GM12864 (cell line): ENCODE measurements at regions not wholly inside any gene's neighbourhood (a gene's known extent, or its start where the extent isn't known, plus 50 kb on each side); places are given as distances from the start of the nearest gene placed in this dataset.

Source experiments
- DNase-seq: peaks from one replicate; pipeline ENCODE4 v3.0.0-alpha.2; 2011; ENCODE audit warnings: low read depth
- H3K4me3 ChIP-seq: 2 replicates; pipeline ENCODE4 v1.5.1; 2011; ENCODE audit warnings: mild to moderate bottlenecking, low read depth, low read length, control low read depth
- TF ChIP-seq, protein P1 (sequence below): IDR thresholded peaks from 2 replicates; pipeline ENCODE4 v1.5.1; 2011; ENCODE audit warnings: low read depth, mild to moderate bottlenecking, moderate library complexity, low read length, control low read depth, inconsistent platforms; ENCODE audit errors: missing control alignments

DNA sequence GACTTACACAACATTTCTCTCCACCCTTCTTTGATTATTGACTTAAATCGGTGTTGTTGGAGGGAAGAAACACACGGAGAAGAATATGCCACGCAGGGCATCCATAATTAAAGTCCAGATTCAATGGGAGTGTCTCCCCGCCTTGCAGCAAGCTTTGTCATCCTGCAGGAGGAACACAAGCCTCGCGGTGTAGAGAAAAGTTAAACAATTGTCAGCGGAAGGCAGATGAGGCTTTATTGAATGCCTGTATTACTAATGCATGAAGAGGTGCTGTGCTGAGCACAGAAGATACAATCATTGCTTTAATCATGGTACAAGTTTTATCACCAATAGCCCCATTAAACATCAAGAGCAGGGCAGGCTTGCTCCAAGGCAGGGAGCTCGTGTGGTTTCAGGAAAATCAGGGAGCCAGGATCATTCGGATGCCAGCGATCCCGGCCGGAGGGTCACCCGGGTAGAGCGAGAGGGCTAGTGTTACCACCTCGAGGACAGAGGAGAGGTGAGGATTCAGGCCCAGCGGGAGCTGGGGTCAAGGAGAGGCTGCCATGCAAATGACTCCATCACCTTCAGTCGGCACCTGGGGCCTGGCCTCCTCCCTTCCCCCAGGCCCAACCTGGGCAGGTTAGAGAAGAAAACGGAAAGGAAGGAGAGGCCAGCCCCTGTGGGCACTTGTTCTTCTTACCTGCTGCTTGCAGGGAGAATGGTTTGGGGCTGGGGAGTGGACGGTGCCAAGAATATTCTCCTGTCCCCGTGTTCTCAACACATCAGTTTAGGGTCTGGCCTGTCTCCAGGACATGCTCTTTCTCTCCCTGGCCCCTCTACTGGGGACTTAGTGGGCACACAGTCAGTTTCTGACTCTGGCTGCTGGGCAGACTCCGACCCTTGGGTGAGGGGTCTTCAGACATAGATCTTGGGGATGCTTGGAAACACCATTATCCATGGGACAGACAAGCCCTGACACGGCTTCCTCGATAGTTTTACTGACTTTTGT, 289.5 kb downstream of the IRX2 start:
- TF ChIP-seq, protein P1, sequence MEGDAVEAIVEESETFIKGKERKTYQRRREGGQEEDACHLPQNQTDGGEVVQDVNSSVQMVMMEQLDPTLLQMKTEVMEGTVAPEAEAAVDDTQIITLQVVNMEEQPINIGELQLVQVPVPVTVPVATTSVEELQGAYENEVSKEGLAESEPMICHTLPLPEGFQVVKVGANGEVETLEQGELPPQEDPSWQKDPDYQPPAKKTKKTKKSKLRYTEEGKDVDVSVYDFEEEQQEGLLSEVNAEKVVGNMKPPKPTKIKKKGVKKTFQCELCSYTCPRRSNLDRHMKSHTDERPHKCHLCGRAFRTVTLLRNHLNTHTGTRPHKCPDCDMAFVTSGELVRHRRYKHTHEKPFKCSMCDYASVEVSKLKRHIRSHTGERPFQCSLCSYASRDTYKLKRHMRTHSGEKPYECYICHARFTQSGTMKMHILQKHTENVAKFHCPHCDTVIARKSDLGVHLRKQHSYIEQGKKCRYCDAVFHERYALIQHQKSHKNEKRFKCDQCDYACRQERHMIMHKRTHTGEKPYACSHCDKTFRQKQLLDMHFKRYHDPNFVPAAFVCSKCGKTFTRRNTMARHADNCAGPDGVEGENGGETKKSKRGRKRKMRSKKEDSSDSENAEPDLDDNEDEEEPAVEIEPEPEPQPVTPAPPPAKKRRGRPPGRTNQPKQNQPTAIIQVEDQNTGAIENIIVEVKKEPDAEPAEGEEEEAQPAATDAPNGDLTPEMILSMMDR = no peak
- DNase-seq = no peak
- H3K4me3 ChIP-seq = no peak overlapping the region

DNA sequence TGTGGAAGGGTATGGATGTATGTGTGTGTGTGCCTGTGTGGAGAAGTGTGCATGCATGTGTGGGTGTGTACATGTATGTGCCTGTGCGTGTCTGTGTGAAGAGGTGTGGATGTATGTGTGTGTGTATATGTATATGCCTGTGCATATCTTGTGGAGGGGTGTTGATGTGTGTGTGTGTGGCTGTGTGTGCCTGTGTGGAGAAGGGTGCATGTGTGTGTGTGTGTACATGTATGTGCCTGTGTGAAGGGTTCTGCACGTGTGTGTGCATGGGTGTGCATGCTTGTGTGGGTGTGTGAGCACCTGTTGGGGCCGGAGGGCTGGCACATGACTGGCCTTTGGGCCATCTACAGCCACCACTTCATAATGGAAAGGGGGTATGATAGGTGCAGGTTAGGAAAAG, 291.4 kb downstream of the IRX2 start:
- DNase-seq = no peak
- TF ChIP-seq, protein P1 = no peak
- no peak overlapping the region for H3K4me3 ChIP-seq

DNA sequence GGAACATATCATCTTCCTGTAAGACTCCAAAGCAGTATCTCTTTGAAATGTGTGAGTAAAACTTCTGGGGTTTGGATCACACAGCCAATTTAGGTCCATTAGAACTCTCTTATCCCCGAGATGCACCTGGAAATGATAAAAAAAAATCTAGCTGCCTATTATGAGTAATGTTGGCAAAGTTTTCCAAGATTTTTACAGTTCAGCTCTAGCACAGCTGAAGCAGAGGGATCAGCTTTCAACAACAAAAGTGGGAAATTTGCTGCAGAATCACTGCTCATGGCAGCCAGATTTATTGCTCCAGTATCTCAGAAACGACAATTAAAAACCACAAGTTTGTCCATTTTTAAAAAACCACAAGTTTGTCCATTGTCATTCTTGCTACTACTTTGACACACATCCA, 292.2 kb downstream of the IRX2 start:
- TF ChIP-seq, protein P1 = no peak
- DNase-seq = no peak
- no peak overlapping the region for H3K4me3 ChIP-seq

DNA sequence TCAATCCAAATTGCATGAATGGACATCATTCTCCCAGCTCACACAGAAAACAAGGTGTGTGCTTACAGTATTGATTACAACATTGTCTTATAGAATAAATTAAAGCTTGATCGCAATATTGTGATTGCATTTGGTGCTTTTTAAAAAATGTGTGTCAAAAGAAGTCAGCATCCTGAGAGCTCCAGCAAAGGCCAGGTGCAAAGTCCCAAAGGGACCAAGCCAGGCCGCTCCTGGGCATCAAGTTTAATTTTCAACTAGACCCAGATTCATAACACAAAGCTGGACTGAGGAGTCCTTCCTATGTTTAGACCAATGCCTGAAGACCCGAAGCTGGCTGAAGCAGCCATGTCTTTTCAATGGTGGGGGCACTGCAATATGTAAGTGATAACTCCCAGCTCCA, 295.6 kb downstream of the IRX2 start:
- DNase-seq = no peak
- H3K4me3 ChIP-seq = no peak overlapping the region
- TF ChIP-seq, protein P1 = no peak

DNA sequence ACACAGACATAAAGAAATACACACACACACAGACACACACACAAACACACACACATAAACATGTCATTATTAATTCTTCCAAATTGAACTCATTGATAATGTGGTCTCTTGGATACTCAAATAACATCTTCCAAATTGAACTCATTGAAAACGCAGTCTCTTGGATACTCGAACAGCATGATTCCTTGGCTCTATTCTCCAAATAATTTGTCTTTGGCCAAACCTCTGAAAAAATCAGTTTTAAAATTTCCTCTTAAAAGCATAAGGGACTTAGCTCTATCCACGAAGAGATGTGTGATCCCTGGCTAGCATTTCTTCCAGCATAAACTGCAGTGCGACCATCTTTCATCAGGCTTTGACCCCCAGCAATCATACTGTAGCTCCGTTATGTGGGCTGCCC, 296.6 kb downstream of the IRX2 start:
- no peak for DNase-seq
- TF ChIP-seq, protein P1 = no peak
- no peak overlapping the region for H3K4me3 ChIP-seq

DNA sequence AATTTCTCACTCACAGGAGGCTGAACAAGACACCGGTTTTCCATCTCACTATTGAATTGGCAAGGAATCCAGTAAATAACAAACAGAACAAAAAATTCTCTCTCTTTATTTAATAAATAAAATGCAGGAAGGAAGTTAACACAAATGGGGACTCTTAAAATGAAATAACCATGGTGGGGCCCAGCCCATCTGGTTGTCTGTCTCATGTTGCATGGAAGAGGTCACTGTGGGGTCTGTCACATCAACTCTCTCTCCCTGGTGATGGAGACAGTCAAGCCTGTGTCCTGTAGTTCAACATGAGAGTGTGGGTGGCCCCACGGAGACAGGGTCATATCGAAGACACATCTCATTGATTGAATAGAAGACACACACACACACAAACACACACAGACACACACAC, 297.7 kb downstream of the IRX2 start:
- no peak for DNase-seq
- H3K4me3 ChIP-seq = no peak overlapping the region
- TF ChIP-seq, protein P1 = no peak

DNA sequence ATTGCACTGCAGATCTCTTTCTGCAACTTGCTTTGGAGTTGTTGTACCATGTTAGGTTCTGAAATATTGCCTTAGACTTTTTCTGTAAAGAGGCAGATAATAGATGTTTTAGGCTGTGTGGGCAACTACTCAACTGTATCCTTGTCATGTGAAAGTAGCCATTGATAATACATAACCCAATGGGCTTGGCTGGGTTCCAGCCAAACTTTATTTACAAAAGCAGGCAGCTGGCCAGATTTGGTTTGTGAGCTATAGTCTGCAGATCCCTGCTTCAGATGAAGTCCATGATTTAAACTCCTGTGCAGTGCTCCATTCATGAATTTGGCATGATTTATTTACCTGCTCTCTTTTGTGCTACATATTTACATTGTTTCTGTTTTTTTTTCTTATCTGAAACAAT, 300.4 kb downstream of the IRX2 start:
- TF ChIP-seq, protein P1 = no peak
- no peak overlapping the region for H3K4me3 ChIP-seq

More for the DNA sequence above, 300.4 kb downstream of the IRX2 start:
- no peak for DNase-seq
